ENCODE measurements at regions not wholly inside any gene's neighbourhood (a gene's known extent, or its start where the extent isn't known, plus 50 kb on each side); places are given as distances from the start of the nearest gene placed in this dataset.

DNA sequence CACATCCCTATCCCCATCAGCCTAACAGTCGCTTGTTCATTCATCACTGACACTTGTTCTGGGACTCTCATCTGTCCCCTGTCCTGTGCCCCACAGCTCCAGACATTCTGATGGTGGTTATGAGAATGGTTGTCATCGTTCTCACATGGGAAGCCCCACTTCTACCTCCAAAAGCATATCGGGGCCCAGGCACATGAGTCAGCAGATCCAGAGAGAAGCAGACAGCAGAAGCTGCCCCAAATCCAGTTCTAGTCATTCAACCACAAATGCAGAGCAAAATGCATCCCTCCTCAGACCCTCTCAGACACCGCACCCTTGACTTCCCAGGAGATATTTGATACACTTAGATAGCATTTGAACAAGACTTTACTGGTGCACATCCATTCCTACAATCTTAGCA is 106.0 kb downstream of the FOXF2 start:
- 80 to 94% methylated on average over 4 of the region's 4 CpGs for WGBS, 2 donors
- no peaks in the 10 kb centered on the region for H3K27me3 ChIP-seq
- H3K9me3 ChIP-seq = peaks cover 0 to 12% (median 0%) of the 10 kb centered on the region in 4 donors
- DNase-seq (no peak), ATAC-seq (ENCODE audit: low FRiP score in 2 of 2) (no peak)
- TF ChIP-seq, protein P1, sequence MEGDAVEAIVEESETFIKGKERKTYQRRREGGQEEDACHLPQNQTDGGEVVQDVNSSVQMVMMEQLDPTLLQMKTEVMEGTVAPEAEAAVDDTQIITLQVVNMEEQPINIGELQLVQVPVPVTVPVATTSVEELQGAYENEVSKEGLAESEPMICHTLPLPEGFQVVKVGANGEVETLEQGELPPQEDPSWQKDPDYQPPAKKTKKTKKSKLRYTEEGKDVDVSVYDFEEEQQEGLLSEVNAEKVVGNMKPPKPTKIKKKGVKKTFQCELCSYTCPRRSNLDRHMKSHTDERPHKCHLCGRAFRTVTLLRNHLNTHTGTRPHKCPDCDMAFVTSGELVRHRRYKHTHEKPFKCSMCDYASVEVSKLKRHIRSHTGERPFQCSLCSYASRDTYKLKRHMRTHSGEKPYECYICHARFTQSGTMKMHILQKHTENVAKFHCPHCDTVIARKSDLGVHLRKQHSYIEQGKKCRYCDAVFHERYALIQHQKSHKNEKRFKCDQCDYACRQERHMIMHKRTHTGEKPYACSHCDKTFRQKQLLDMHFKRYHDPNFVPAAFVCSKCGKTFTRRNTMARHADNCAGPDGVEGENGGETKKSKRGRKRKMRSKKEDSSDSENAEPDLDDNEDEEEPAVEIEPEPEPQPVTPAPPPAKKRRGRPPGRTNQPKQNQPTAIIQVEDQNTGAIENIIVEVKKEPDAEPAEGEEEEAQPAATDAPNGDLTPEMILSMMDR (IDR thresholded peaks at IDR 0.05) = no peak
- no peak for TF ChIP-seq EP300 (IDR thresholded peaks at IDR 0.05)
- no peak for TF ChIP-seq POLR2AphosphoS5 (IDR thresholded peaks at IDR 0.05)
- TF ChIP-seq POLR2A (IDR thresholded peaks at IDR 0.05) = no peak
- H3K4me1 ChIP-seq = no peaks in the 10 kb centered on the region
- H3K36me3 ChIP-seq = no peaks in the 10 kb centered on the region
- no peak overlapping the region for H3K27ac ChIP-seq
- no peak overlapping the region for H3K4me3 ChIP-seq

DNA sequence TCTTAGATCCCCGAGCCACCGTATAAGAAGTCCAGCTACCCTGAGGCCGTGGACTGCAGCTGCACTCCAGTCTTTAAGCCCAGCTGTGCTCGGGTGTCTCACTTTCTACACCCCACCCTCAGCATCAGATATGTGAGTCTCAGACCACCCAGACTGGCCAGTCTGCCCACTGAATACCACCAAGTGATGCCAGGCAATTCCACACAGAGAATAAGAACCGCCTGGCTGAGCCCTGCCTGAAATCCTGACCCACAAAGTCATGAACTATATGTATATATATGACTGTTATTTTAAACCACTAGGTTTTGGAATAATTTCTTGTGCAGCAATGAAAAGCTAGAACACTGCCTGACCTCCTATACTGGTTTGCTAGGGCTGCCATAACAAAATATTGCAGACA is 106.7 kb downstream of the FOXF2 start:
- H3K27ac ChIP-seq = no peak overlapping the region
- H3K9me3 ChIP-seq = peaks cover 0 to 12% (median 0%) of the 10 kb centered on the region in 4 donors
- H3K4me3 ChIP-seq = no peak overlapping the region
- no peak for ATAC-seq (ENCODE audit: low FRiP score in 2 of 2)
- TF ChIP-seq, protein P1 (IDR thresholded peaks at IDR 0.05) = no peak
- TF ChIP-seq POLR2A (IDR thresholded peaks at IDR 0.05) = no peak
- no peak for TF ChIP-seq EP300 (IDR thresholded peaks at IDR 0.05)
- no peak for TF ChIP-seq POLR2AphosphoS5 (IDR thresholded peaks at IDR 0.05)
- 91 to 97% methylated on average over 5 of the region's 5 CpGs for WGBS, 2 donors
- no peaks in the 10 kb centered on the region for H3K36me3 ChIP-seq
- H3K27me3 ChIP-seq = no peaks in the 10 kb centered on the region
- no peaks in the 10 kb centered on the region for H3K4me1 ChIP-seq
- no peak for DNase-seq

DNA sequence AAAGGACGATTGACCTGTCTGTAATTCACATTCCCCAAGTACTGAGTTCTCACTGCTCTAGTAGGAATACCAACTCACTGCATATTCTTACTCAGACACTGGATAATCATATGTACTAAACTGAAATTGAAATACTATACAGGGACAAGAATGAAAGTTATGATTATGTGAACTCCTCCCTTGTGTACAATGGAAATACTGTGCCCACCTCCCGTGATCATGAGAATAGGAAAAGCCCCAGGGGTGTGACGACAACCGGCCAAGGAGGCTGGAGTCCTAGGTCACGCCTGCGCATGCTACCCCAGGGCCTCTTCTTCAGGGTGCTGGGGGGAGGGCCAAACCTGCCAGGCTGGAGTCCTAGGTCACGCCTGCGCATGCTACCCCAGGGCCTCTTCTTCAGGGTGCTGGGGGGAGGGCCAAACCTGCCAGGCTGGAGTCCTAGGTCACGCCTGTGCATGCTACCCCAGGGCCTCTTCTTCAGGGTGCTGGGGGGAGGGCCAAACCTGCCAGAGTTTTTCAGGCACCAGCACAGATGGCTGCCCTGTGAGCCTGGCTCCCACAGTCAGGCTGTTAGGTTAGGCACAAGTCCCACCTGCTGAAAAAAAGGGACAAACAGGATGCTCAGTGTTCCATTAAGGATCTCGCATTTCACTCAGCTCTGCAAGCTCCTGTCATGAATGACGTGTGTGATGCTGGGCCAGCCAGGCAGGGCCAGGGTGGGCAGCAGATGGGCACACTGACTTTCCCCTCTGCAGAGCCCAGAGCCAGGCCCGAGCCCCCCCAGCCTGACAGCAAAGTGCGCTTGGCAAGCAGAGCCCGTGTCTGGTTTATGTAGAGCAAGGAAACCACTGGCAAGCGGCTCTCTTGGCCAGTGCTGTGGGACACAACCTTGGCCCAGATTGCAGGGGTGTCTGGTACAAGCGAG is 107.7 kb downstream of the FOXF2 start:
- TF ChIP-seq EP300 (IDR thresholded peaks at IDR 0.05) (no peak), POLR2A (IDR thresholded peaks at IDR 0.05) (no peak), POLR2AphosphoS5 (IDR thresholded peaks at IDR 0.05) (no peak)
- TF ChIP-seq, protein P1 (IDR thresholded peaks at IDR 0.05) = no peak
- WGBS, 2 donors = 79 to 83% methylated on average over 11 to 15 of the region's 16 CpGs
- no peak for ATAC-seq (ENCODE audit: low FRiP score in 2 of 2)
- H3K4me1 ChIP-seq = no peaks in the 10 kb centered on the region
- no peaks in the 10 kb centered on the region for H3K27me3 ChIP-seq
- H3K9me3 ChIP-seq = peaks cover 0 to 12% (median 0%) of the 10 kb centered on the region in 4 donors
- no peaks in the 10 kb centered on the region for H3K36me3 ChIP-seq
- DNase-seq = no peak
- H3K4me3 ChIP-seq = no peak overlapping the region
- no peak overlapping the region for H3K27ac ChIP-seq

DNA sequence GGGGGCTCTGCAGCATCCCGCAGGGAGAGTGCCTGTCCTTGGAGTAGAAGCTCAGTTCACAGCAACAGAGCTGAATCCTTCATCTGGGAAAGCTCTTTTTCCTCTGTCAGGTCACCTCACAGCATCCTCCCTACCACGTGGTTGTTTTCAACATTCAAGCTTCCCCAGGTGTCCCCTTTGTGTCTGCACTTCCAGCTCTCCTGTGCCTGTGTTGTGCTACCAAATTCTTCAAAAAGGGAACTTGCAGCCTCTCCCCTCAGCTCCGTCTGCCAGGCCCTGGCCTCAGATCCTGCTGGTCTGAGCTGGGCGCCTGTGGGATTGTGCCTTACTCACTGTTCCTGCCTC is 108.4 kb downstream of the FOXF2 start:
- H3K36me3 ChIP-seq = no peaks in the 10 kb centered on the region
- no peaks in the 10 kb centered on the region for H3K27me3 ChIP-seq
- 57 to 67% methylated on average over 4 of the region's 4 CpGs for WGBS, 2 donors
- H3K4me3 ChIP-seq = no peak overlapping the region
- H3K4me1 ChIP-seq = no peaks in the 10 kb centered on the region
- H3K27ac ChIP-seq = no peak overlapping the region
- TF ChIP-seq POLR2AphosphoS5 (IDR thresholded peaks at IDR 0.05) (no peak), POLR2A (IDR thresholded peaks at IDR 0.05) (no peak), EP300 (IDR thresholded peaks at IDR 0.05) (no peak)
- TF ChIP-seq, protein P1 (IDR thresholded peaks at IDR 0.05) = no peak
- no peak for DNase-seq
- H3K9me3 ChIP-seq = peaks cover 0 to 12% (median 0%) of the 10 kb centered on the region in 4 donors
- ATAC-seq (ENCODE audit: low FRiP score in 2 of 2) = no peak

All from upper lobe of left lung (tissue), 6 donors.